ENCODE measurements at regions not wholly inside any gene's neighbourhood (a gene's known extent, or its start where the extent isn't known, plus 50 kb on each side); places are given as distances from the start of the nearest gene placed in this dataset.

- TF ChIP-seq EZH2 (IDR thresholded peaks at IDR 0.05; ENCODE audit: insufficient read depth, poor library complexity, severe bottlenecking) (no peak), EZH2phosphoT487 (IDR thresholded peaks at IDR 0.05; ENCODE audit: insufficient read depth, low read depth) (no peak)
Observed at GRCh38 chr18:22253676-22254075, 84.3 kb downstream of the GATA6 start.
